SKM-1 treated with dmso at 0.1 percent for 144 hours (cell line): ENCODE measurements at regions not wholly inside any gene's neighbourhood (a gene's known extent, or its start where the extent isn't known, plus 50 kb on each side); places are given as distances from the start of the nearest gene placed in this dataset.

Source experiments
- DNase-seq: peaks from one replicate; lab custom pipeline; 2025; ENCODE audit not compliant: unreplicated experiment; lab: John Stamatoyannopoulos, UW

- DNase-seq, result no peak
Measured at GRCh38 chr12:43038991-43039390, 449.4 kb upstream of the PRICKLE1 start.

- no peak for DNase-seq
Measured at GRCh38 chr12:43029971-43030370, 440.4 kb upstream of the PRICKLE1 start.

GRCh38 chr12:43028826-43029225 lies 439.3 kb upstream of the PRICKLE1 start:
- no peak for DNase-seq

DNA sequence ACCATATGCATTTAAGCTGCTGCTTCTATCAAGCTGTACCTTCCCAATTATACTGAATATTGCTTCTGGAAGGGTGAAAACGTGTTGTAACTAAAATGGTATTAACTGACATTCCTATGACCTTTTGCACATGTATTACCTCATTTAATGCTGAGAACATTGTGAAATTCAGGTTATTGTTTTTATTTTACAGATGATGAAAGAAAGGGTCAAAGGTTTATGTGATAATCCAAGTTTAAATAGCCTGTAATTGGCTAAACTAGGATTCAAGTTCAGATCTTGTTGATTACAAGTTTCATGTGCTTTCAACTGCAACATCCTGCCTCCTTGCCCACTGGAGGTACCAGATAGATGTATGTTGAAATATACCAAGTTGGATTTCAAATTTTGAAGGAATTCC lies 433.3 kb upstream of the PRICKLE1 start:
- no peak for DNase-seq

DNA sequence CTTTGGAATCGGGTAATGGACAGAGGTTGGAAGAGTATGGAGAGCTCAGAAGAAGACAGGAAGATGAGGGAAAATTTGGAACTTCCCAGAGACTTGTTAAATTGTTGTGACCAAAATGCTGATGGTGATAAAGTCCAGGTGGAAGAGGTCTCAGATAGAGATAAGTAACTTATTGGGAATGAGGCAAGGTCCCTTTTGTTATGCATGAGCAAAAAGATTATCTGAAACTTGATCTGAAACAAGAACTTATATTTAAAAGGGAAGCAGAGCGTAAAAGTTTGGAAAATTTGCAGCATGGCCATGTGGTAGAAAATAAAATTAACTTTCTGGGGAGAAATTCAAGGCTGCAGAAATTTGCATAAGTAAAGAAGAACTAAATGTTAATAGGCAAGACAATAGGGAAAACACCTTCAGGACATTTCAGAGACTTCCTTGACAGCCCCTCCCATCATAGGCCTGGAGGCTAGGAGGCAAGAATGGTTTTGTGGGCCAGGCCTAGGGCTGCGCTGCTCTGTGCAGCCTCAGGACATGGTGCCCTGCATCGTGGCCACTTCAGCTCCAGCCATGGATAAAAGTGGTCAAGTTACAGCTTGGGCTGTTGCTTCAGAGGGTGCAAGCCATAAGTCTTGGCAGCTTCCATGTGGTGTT lies 425.7 kb upstream of the PRICKLE1 start:
- no peak for DNase-seq

GRCh38 chr12:43011383-43011926 lies 421.9 kb upstream of the PRICKLE1 start:
- DNase-seq, result no peak

DNA sequence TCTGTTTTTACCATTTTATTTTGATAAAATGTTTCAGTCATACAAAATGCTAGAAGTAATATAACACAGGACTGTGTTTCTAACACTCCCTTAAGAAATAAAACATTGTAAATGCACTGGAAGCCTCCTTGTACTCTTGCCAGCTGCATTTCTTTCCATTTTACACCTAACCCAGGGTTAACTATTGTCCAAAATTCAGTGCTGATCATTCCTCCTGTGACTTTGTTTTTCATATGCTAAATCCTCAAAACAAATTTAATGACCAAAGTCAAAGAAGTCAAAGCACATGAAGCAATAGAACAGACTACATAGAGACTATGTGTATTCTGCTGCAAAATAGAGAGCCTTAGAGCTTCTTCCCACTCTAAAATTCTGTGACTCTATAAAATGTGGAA lies 420.3 kb upstream of the PRICKLE1 start:
- no peak for DNase-seq

- no peak for DNase-seq
Measured at GRCh38 chr12:43008953-43009845, 419.7 kb upstream of the PRICKLE1 start.

DNA sequence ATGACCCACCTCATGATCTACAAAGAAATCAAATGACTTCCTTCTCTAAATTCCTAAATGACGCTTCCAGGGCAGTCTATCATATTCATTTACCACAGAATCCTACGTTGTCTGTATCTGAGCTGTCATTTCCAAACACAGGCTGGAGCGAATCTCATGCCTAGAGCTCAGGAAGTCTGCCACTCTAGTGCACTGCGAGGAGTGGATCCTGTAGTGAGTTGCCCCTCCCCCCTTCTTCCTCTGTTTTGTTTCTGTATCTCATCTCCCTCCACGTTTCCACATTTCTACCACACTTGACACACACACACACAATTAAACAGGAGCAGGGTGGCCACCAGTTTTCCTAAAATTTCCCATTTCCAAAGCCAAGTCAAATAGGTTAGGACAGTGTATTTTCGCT lies 415.4 kb upstream of the PRICKLE1 start:
- no peak for DNase-seq

GRCh38 chr12:43004141-43004540 lies 414.6 kb upstream of the PRICKLE1 start:
- no peak for DNase-seq

GRCh38 chr12:42996869-42997431 lies 407.4 kb upstream of the PRICKLE1 start:
- no peak for DNase-seq

GRCh38 chr12:42992826-42993225 lies 403.3 kb upstream of the PRICKLE1 start:
- no peak for DNase-seq

DNA sequence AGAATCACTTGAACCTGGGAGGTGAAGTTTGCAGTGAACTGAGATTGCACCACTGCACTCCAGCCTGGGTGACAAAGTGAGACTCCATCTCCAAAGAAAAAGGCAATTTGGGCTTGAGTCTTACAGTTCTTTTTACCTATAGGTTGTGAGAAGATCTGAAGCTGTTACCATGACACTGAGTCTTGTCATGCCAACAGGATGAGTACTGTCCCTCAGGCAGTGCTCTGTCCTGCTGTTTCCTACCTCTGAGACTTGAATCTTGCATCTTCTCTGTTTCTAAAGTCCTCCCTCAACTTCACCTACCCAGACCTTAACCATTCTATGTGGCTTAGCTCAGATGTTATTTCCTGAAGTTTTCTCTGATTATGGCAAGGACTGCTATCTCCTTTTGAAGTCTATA lies 400.8 kb upstream of the PRICKLE1 start:
- DNase-seq, result no peak

DNA sequence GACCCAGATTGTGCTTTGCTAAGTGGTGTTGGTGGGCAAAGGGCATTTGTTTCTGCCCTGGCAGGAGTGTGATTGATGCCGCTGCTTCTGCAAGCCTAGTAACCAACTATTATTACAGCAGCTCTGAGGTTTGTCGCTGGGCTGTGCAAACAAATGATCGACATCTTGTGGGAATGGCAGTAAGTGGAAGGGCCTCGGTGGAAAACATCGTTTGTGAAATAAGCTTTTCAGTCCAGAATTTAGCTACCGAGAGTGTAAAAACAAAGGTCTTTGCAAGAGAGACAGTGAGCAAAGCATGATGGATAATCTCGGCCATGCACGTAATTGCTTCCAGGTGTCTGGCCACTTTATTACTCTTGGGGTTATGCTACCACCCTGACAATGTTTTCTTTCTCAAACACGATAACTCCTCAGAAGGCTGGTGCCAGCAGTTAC lies 397.7 kb upstream of the PRICKLE1 start:
- DNase-seq, result no peak

DNA sequence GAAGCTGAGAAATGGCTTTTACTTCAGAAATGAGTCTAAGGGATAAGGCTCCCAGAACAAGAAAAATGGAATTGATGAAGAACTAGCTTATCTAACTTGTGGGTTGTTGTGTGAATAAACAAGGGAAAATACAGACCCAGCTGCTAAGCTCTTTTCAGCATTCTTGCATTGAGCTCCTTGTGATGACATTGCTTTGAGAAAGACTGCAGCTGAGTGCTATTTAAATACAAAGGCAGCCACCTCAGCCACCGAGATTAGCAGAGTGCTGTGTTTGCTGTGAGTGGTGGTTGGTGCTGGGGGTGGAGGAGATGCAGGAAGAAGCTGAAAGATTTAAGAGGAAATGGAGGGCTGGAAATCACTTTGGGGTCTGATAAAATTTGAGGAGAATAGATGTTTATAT lies 396.0 kb upstream of the PRICKLE1 start:
- no peak for DNase-seq

- no peak for DNase-seq
Measured at GRCh38 chr12:42982828-42983227, 393.3 kb upstream of the PRICKLE1 start.

DNA sequence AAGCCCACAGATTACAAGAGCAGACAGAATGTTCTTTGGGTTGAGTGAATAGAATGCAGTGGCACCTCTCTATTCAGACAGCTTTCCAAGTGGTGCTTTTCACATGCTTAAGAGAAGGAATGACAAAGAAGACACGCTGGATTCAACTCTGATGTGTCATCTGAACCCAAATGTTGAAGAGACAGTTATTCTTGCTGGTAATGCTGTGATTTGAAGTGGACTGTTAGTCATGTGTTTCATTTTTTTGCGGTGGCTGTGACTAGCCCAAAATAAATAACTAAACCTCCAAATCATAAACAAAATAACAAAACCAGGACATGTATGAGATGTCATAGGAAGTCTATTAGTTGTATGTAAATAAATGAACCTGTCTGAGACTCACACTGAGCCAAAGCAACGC lies 391.8 kb upstream of the PRICKLE1 start:
- DNase-seq, result no peak

GRCh38 chr12:42980441-42980840 lies 390.9 kb upstream of the PRICKLE1 start:
- no peak for DNase-seq

GRCh38 chr12:42979746-42980145 lies 390.2 kb upstream of the PRICKLE1 start:
- no peak for DNase-seq

- no peak for DNase-seq
Measured at GRCh38 chr12:42978708-42979107, 389.2 kb upstream of the PRICKLE1 start.

- no peak for DNase-seq
Measured at GRCh38 chr12:42977451-42978230, 388.1 kb upstream of the PRICKLE1 start.
